Embryonic facial prominence (tissue), 1 donor: ENCODE measurements at regions not wholly inside any gene's neighbourhood (a gene's known extent, or its start where the extent isn't known, plus 50 kb on each side); places are given as distances from the start of the nearest gene placed in this dataset.
"Not testable (repeated sequence)": the region's sequence is repeated elsewhere in the genome, so short reads cannot be mapped to it uniquely, and the experiment has no call there.

Experiments
- DNase-seq: peaks from one replicate; pipeline ENCODE4 v3.0.0-alpha.2; 2016; ENCODE audit errors: extremely low spot score

- DNase-seq, result peak; percentile 61
These were observed 566.1 kb downstream of the ZNF608 start for GRCh38 chr5:124180299-124180874.

- DNase-seq, result peak; percentile 68
These were observed 566.6 kb downstream of the ZNF608 start for GRCh38 chr5:124179819-124180218.

GRCh38 chr5:124178050-124178449 lies 568.4 kb downstream of the ZNF608 start:
- no peak for DNase-seq

DNA sequence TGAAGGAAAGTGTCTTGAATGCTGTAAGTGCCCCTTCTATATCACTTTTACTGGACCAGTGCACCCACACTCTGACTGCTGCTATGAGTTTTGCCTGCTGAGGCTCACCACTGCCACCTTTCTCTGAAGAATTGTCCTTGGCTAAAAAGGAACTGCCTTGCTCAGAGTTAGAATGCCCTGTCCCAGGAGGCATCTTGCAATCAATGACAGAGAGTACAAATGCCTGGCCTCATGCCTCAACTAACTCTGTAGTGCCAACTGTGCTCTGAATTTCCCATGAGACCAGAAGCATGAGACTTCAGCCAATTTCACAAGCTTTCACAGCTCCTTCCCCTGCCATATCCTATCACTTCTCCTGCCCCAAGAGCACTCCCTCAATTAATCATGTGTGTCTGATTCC lies 569.7 kb downstream of the ZNF608 start:
- no peak for DNase-seq

DNA sequence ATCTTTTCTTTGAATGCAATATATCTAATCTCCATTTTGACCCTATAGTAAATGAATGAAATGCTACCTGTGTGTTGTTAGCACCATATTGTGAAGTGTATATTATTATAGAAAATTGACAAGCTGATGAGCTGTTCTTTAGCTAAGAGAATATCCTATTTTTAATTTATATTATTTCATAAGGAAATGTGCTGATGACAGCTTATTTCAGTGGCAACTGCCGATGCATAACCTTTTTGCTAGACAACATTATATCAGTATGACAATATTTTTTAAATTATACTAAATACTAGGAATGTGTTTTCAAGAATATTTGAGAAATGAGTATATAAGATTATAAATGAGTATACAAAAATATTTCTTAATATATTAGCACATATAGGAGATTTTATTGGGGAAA lies 573.1 kb downstream of the ZNF608 start:
- DNase-seq, result no peak

DNA sequence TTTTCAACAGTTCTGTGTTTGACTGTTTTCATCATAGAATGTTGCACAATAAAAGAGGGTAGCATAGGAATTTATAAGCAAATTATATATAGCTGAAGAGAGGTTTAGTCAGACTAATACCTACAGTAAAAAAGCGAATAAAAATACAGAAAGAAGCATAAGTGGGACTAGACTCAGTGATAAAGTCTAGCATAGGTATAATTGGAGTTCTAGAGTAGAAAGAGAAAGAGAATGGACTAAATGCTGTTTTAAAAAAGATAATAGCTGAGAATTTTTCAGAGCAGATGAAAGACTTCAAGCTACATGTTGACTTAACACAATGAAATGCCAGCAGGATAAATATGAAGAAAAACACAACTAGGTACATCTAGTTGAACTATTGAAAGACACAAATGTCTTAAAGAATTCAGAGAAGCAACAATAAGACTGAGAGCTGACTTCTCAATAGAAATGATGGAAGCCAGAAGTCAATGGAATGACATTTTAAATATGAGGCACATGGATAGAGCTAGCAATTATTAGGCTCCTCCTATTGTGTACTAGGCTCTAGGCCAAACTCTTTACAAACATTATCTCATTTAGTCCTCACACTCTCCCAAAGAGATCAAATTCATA lies 573.9 kb downstream of the ZNF608 start:
- DNase-seq, result no peak

DNA sequence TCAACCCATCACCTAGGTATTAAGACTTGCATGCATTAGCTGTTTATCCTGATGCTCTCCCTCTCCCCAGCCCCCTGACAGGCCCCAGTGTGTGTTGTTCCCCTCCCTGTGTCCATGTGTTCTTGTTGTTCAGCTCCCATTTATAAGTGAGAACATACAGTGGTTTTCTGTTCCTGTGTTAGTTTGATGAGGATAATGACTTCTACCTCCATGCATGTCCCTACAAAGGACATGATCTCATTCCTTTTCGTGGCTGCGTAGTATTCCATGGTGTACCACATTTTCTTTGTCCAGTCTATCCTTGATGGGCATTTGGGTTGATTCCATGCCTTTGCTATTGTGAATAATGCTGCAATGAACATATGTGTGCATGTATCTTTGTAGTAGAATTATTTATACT lies 578.3 kb downstream of the ZNF608 start:
- DNase-seq, result not testable (repeated sequence)

DNA sequence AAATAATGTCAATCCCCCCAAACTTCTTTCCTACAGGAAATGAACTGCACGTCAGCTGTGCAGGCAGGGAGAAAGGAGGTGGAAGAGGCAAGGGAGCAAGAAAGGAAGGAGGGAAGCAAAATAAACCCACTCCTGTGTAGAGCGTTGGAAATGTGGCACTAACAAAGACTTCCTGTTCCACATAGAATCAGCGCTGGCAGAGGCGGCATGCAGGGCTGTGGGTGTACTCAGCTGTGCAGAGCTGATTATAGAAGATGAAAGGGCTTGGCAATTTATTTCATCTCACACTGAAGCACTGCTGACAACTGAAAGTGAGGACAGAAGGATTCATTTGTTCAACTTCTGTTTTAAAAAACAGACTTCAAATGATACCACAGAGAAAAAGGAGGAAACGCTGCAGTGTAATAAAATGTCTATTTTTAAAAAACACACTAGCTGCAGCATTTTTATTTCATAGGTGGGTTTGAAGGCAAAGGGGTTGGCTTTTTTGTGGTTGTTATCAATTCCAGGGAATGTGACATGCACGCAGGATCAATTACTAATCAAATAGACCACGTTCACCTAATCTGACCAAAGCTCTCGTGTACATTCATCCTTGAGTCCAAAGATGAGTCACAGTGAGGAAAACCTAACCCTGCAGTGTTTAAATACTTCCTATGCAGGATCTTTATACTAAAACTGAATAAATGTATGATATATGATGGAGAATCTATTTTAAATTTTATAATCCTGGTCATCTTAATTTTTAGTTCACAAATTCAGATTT lies 583.5 kb downstream of the ZNF608 start:
- DNase-seq, result no peak

GRCh38 chr5:124161266-124161665 lies 585.2 kb downstream of the ZNF608 start:
- DNase-seq, result no peak

DNA sequence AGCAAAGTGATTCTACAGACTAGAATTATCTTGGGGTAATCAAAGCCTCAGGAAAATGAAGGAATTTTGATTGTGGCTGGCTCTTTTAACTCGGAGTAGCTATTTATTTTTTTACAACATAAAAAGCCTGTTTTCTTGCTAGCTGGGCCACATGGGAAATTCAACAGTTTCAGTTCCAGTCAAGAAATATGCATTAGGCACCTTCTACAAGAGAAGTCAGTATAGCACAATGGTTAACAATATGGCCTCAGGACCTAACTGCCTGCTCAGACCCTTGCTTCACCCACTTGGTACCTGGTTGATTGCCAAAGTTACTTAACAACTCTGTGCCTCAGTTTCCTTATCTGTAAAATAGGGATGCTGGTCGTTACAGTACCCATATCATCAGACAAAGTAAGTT lies 586.2 kb downstream of the ZNF608 start:
- DNase-seq, result no peak

GRCh38 chr5:124157320-124157719 lies 589.1 kb downstream of the ZNF608 start:
- DNase-seq, result no peak

- peak; percentile 31 for DNase-seq
These were observed 589.9 kb downstream of the ZNF608 start for GRCh38 chr5:124156415-124156996.

DNA sequence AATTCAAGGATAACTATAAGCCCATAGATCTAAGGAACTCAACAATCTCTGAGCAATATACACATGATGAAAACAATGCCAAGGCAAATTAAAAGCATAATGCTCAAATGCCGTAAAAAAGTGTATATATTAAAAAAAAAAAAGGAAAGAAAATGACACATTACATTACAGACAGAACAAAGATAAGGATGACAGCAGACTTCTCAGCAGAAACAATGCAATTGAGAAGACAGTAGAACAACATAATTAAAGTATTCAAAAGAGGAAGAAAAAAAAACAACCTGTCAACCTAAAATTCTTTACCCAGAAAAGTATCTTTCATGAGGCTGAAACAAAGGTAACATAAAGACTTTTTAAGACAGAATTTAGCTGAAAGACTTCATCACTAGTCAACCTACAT lies 591.7 kb downstream of the ZNF608 start:
- DNase-seq, result no peak

DNA sequence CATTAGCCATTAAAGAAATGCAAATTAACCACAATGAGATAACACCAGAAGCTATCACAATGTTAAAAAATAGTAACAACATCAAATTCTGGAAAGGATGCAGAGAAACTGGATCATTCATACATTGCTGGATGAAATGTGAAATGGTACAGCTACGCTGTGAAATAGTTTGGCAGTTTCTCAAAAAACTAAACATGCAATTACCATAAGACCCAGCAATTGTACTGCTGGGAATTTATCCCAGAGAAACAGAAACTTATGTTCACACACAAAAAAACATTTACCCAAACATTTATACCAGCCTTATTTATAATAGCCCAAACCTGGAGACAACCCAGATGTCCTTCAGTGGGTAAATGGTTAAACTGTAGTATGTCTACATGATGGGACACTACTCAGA lies 592.9 kb downstream of the ZNF608 start:
- no peak for DNase-seq

GRCh38 chr5:124148574-124148973 lies 597.9 kb downstream of the ZNF608 start:
- no peak for DNase-seq

GRCh38 chr5:124140060-124140459 lies 606.4 kb downstream of the ZNF608 start:
- no peak for DNase-seq

DNA sequence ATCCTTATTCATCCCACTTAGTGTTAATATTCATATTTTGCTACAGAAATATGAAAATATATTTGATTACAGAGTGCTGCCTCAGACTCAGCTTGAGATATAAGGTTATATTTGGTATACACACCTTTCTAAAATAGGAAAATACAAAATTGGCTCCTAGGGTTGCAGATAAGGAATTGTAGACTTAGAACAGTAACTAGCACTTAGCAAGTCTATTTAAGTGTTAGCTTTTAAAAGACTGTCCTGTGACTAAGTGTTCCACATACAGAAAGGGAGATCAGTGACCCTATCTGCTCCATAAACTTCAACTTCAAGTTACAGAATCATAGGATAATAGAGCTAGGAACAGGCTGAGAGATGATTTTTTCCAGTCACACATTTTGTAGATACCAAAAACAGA lies 607.0 kb downstream of the ZNF608 start:
- no peak for DNase-seq

- no peak for DNase-seq
These were observed 609.8 kb downstream of the ZNF608 start for GRCh38 chr5:124136609-124137008.

GRCh38 chr5:124134941-124135340 lies 611.5 kb downstream of the ZNF608 start:
- no peak for DNase-seq

- DNase-seq, result no peak
These were observed 613.0 kb downstream of the ZNF608 start for GRCh38 chr5:124133406-124133805.

DNA sequence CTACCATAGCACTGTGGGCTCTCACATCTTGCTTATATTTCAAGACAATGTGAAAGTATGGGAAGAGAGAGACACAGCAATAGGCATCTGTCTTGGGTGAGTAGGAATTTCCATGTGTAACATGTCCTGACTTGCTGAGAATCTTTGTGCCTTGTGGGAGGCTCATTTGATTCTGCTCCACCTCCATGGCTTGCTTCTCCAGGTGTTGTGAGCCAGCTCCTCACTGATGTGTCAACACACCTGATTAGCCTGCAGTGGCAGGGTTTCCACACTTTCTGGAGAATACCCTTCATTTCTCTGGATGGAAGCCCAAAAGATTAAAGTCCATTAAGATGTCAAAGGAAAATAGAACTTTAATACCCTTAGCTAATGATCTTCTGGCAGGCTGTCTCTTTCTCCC lies 613.6 kb downstream of the ZNF608 start:
- DNase-seq, result no peak

GRCh38 chr5:124131466-124131865 lies 615.0 kb downstream of the ZNF608 start:
- no peak for DNase-seq

GRCh38 chr5:124130816-124131215 lies 615.6 kb downstream of the ZNF608 start:
- DNase-seq, result no peak
